ENCODE measurements at regions not wholly inside any gene's neighbourhood (a gene's known extent, or its start where the extent isn't known, plus 50 kb on each side); places are given as distances from the start of the nearest gene placed in this dataset.

DNA sequence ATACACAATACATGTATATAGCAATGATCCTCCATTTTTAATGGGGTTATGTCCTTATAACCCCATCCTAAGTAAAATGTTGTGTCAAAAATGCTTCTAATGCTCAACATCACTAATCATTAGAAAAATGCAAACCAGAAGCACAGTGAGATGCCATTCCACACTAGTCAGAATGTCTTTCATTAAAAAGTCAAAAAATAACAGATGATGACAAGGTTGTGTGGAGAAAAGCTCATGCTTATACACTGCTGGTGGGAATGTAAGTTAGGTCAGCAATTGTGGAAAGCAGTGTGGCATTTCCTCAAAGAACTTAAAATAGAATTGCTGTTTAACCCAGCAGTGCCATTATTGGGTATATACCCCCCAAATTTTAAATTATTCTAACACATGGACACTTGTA lies 654.9 kb upstream of the CNTNAP5 start:
- no peak overlapping the region for H2AK5ac ChIP-seq (ENCODE audit: low read length)
- H4K8ac ChIP-seq (ENCODE audit: low read depth, low read length): no peak overlapping the region
- H4K5ac ChIP-seq (ENCODE audit: low read length): no peak overlapping the region
- H3K36me3 ChIP-seq (ENCODE audit: control insufficient read depth, insufficient read depth, low read length): no peaks in the 10 kb centered on the region
- H3K79me2 ChIP-seq (ENCODE audit: control insufficient read depth, insufficient read depth, low read length): no peaks in the 10 kb centered on the region
- H2BK120ac ChIP-seq (ENCODE audit: low read depth, low read length): no peak overlapping the region
- H3K4me2 ChIP-seq (ENCODE audit: low read length): no peak overlapping the region
- H3K4me1 ChIP-seq (ENCODE audit: control insufficient read depth, low read depth, low read length): no peaks in the 10 kb centered on the region
- no peak overlapping the region for H2BK5ac ChIP-seq (ENCODE audit: low read length)
- DNase-seq: no peak
- H3K27me3 ChIP-seq (ENCODE audit: insufficient read depth, low read length, poor library complexity): no peaks in the 10 kb centered on the region
- no peak overlapping the region for H3K4me3 ChIP-seq (ENCODE audit: low read length)
- H3K4ac ChIP-seq (ENCODE audit: low read depth, low read length): no peak overlapping the region
- no peak overlapping the region for H3K9ac ChIP-seq (ENCODE audit: low read length)
- no peak overlapping the region for H3K27ac ChIP-seq (ENCODE audit: low read depth, low read length)
- no peak overlapping the region for H3K56ac ChIP-seq (ENCODE audit: low read length)
- no peak overlapping the region for H3K18ac ChIP-seq (ENCODE audit: low read length)
- H3K79me1 ChIP-seq (ENCODE audit: low read length): no peaks in the 10 kb centered on the region
- no peak overlapping the region for H2BK15ac ChIP-seq (replicated peaks; ENCODE audit: low read depth)
- H3K23ac ChIP-seq (ENCODE audit: low read length): no peak overlapping the region

GRCh38 chr2:123371535-123371934 lies 653.6 kb upstream of the CNTNAP5 start:
- no peaks in the 10 kb centered on the region for H3K79me1 ChIP-seq (ENCODE audit: low read length)
- no peak overlapping the region for H3K4me3 ChIP-seq (ENCODE audit: low read length)
- no peak overlapping the region for H3K56ac ChIP-seq (ENCODE audit: low read length)
- H2BK120ac ChIP-seq (ENCODE audit: low read depth, low read length): no peak overlapping the region
- no peaks in the 10 kb centered on the region for H3K27me3 ChIP-seq (ENCODE audit: insufficient read depth, low read length, poor library complexity)
- no peak for DNase-seq
- no peak overlapping the region for H2BK5ac ChIP-seq (ENCODE audit: low read length)
- H4K8ac ChIP-seq (ENCODE audit: low read depth, low read length): no peak overlapping the region
- no peak overlapping the region for H2BK15ac ChIP-seq (replicated peaks; ENCODE audit: low read depth)
- no peak overlapping the region for H2AK5ac ChIP-seq (ENCODE audit: low read length)
- H3K4me1 ChIP-seq (ENCODE audit: control insufficient read depth, low read depth, low read length): no peaks in the 10 kb centered on the region
- H3K79me2 ChIP-seq (ENCODE audit: control insufficient read depth, insufficient read depth, low read length): no peaks in the 10 kb centered on the region
- no peak overlapping the region for H3K9ac ChIP-seq (ENCODE audit: low read length)
- no peak overlapping the region for H3K4ac ChIP-seq (ENCODE audit: low read depth, low read length)
- no CpG with 5 or more reads among the region's 3 CpGs for WGBS (ENCODE audit: extremely low coverage, insufficient coverage, low lambda C conversion rate)
- no peaks in the 10 kb centered on the region for H3K36me3 ChIP-seq (ENCODE audit: control insufficient read depth, insufficient read depth, low read length)
- H3K4me2 ChIP-seq (ENCODE audit: low read length): no peak overlapping the region
- no peak overlapping the region for H4K5ac ChIP-seq (ENCODE audit: low read length)
- H3K23ac ChIP-seq (ENCODE audit: low read length): no peak overlapping the region
- H3K18ac ChIP-seq (ENCODE audit: low read length): no peak overlapping the region
- H3K27ac ChIP-seq (ENCODE audit: low read depth, low read length): no peak overlapping the region

DNA sequence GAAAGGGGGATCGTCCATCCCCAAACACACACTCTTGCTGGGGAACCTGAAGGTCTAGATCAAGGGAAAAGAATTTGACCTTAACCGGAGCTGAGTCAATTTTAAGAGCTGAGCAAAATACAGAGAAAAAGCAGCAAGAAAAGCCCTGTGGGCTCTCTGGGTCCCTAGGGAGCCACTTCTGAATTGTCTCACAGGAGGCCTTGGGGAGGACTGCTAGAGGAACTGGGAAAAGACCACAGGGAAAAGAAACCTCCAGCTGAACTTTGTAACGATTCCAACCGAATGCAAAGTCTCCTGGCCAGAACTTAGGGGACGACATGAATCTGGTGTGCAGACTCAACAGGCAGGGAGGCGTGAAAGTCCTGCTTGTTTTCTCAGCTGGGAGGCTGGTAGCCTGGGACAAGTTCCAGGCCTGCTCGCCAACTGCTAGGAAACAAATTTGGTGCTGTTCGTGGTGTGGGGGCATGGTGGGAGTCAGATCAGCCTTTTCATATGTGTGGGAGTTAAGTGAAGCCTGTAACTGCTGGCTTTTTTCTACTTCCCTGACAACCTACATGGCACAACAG lies 644.6 kb upstream of the CNTNAP5 start:
- Histone ChIP-seq H3K4ac (ENCODE audit: low read depth, low read length) (no peak overlapping the region), H2BK120ac (ENCODE audit: low read depth, low read length) (no peak overlapping the region), H3K9ac (ENCODE audit: low read length) (no peak overlapping the region), H3K27ac (ENCODE audit: low read depth, low read length) (no peak overlapping the region), H3K4me1 (ENCODE audit: control insufficient read depth, low read depth, low read length) (no peaks in the 10 kb centered on the region), H3K79me2 (ENCODE audit: control insufficient read depth, insufficient read depth, low read length) (no peaks in the 10 kb centered on the region), H3K4me3 (ENCODE audit: low read length) (no peak overlapping the region), H2BK15ac (replicated peaks; ENCODE audit: low read depth) (no peak overlapping the region), H3K4me2 (ENCODE audit: low read length) (no peak overlapping the region), H3K56ac (ENCODE audit: low read length) (no peak overlapping the region), H3K36me3 (ENCODE audit: control insufficient read depth, insufficient read depth, low read length) (no peaks in the 10 kb centered on the region), H3K23ac (ENCODE audit: low read length) (no peak overlapping the region), H3K18ac (ENCODE audit: low read length) (peak overlapping the region; percentile 34), H4K5ac (ENCODE audit: low read length) (no peak overlapping the region), H3K27me3 (ENCODE audit: insufficient read depth, low read length, poor library complexity) (no peaks in the 10 kb centered on the region), H3K79me1 (ENCODE audit: low read length) (no peaks in the 10 kb centered on the region), H2BK5ac (ENCODE audit: low read length) (no peak overlapping the region), H2AK5ac (ENCODE audit: low read length) (no peak overlapping the region), H4K8ac (ENCODE audit: low read depth, low read length) (no peak overlapping the region)
- WGBS (ENCODE audit: extremely low coverage, insufficient coverage, low lambda C conversion rate): no CpG with 5 or more reads among the region's 8 CpGs
- DNase-seq: no peak

- no CpG with 5 or more reads among the region's 2 CpGs for WGBS (ENCODE audit: extremely low coverage, insufficient coverage, low lambda C conversion rate)
- Histone ChIP-seq H4K8ac (ENCODE audit: low read depth, low read length) (no peak overlapping the region), H4K5ac (ENCODE audit: low read length) (no peak overlapping the region), H3K9ac (ENCODE audit: low read length) (no peak overlapping the region), H3K79me2 (ENCODE audit: control insufficient read depth, insufficient read depth, low read length) (no peaks in the 10 kb centered on the region), H3K4me3 (ENCODE audit: low read length) (no peak overlapping the region), H3K56ac (ENCODE audit: low read length) (no peak overlapping the region), H3K36me3 (ENCODE audit: control insufficient read depth, insufficient read depth, low read length) (no peaks in the 10 kb centered on the region), H3K18ac (ENCODE audit: low read length) (no peak overlapping the region), H3K27me3 (ENCODE audit: insufficient read depth, low read length, poor library complexity) (no peaks in the 10 kb centered on the region), H3K4me1 (ENCODE audit: control insufficient read depth, low read depth, low read length) (no peaks in the 10 kb centered on the region), H2BK120ac (ENCODE audit: low read depth, low read length) (no peak overlapping the region), H3K23ac (ENCODE audit: low read length) (no peak overlapping the region), H2BK15ac (replicated peaks; ENCODE audit: low read depth) (no peak overlapping the region), H2BK5ac (ENCODE audit: low read length) (no peak overlapping the region), H2AK5ac (ENCODE audit: low read length) (no peak overlapping the region), H3K4me2 (ENCODE audit: low read length) (no peak overlapping the region), H3K4ac (ENCODE audit: low read depth, low read length) (no peak overlapping the region), H3K79me1 (ENCODE audit: low read length) (no peaks in the 10 kb centered on the region), H3K27ac (ENCODE audit: low read depth, low read length) (no peak overlapping the region)
- DNase-seq: no peak
These were observed 609.4 kb upstream of the CNTNAP5 start for GRCh38 chr2:123415678-123416077.

DNA sequence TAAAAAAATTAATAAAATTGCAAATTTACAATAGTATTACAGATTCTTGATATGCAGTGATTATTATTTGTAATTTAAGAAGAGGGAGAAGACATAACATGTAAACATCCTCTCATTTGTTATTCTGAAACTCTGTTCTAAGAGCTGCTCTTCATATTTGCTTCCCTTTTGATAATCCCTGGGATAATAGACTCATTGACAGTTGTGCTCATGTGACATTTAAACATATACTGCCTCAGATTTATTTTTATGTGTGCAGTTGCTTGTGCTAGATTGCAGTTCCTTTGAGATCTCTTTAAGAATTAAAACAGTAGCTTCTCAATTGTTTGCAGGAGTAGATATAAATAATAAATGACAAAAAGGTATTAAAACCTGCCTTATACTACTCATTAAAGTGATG lies 605.1 kb upstream of the CNTNAP5 start:
- Histone ChIP-seq H3K4me3 (ENCODE audit: low read length) (no peak overlapping the region), H3K27me3 (ENCODE audit: insufficient read depth, low read length, poor library complexity) (no peaks in the 10 kb centered on the region), H2BK5ac (ENCODE audit: low read length) (no peak overlapping the region), H4K8ac (ENCODE audit: low read depth, low read length) (no peak overlapping the region), H3K79me2 (ENCODE audit: control insufficient read depth, insufficient read depth, low read length) (no peaks in the 10 kb centered on the region), H3K4me1 (ENCODE audit: control insufficient read depth, low read depth, low read length) (no peaks in the 10 kb centered on the region), H3K4ac (ENCODE audit: low read depth, low read length) (no peak overlapping the region), H3K27ac (ENCODE audit: low read depth, low read length) (no peak overlapping the region), H3K4me2 (ENCODE audit: low read length) (no peak overlapping the region), H3K36me3 (ENCODE audit: control insufficient read depth, insufficient read depth, low read length) (no peaks in the 10 kb centered on the region), H3K23ac (ENCODE audit: low read length) (no peak overlapping the region), H3K9ac (ENCODE audit: low read length) (no peak overlapping the region), H2AK5ac (ENCODE audit: low read length) (no peak overlapping the region), H2BK15ac (replicated peaks; ENCODE audit: low read depth) (no peak overlapping the region), H3K56ac (ENCODE audit: low read length) (no peak overlapping the region), H3K79me1 (ENCODE audit: low read length) (no peaks in the 10 kb centered on the region), H3K18ac (ENCODE audit: low read length) (no peak overlapping the region), H4K5ac (ENCODE audit: low read length) (no peak overlapping the region), H2BK120ac (ENCODE audit: low read depth, low read length) (no peak overlapping the region)
- no peak for DNase-seq

DNA sequence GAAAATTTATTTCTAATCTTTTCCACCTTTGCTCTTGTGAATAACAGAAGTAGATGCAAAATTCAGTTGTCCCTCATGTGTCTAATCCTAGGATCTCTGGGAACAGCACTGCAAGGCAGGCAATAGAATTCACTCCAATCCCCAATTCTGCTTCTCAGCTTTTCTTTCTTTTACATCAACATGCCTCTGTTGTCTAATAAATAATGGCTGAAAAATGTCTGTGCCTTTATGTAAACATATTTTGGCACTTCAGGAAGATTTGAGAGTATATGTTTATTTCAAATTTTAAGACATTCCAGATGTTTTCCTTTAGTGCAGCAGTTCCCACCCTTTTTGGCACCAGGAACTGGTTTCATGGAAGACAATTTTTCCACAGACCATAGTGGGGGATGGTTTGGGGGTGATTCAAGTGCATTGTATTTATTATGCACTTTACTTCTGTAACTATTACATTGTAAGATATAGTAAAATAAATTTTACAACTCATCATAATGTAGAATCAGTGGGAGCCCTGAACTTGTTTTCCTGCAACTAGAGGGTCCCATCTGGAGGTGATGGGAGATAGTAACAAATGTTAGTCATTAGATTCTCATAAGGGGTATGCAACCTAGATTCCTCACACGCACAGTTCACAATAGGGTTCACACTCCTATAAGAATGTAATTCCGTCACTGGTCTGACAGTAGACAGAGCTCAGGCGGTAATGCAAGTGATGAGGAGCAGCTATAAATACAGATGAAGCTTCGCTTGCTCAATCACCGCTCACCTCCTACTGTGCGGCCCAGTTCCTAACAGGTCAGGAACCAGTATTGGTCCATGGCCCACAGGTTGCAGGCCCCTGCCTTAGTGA lies 590.3 kb upstream of the CNTNAP5 start:
- no peaks in the 10 kb centered on the region for H3K27me3 ChIP-seq (ENCODE audit: insufficient read depth, low read length, poor library complexity)
- no peak overlapping the region for H3K4ac ChIP-seq (ENCODE audit: low read depth, low read length)
- H2BK5ac ChIP-seq (ENCODE audit: low read length): no peak overlapping the region
- no peaks in the 10 kb centered on the region for H3K36me3 ChIP-seq (ENCODE audit: control insufficient read depth, insufficient read depth, low read length)
- H2AK5ac ChIP-seq (ENCODE audit: low read length): no peak overlapping the region
- no peak overlapping the region for H3K4me2 ChIP-seq (ENCODE audit: low read length)
- no peak overlapping the region for H3K4me3 ChIP-seq (ENCODE audit: low read length)
- DNase-seq: no peak
- no CpG with 5 or more reads among the region's 6 CpGs for WGBS (ENCODE audit: extremely low coverage, insufficient coverage, low lambda C conversion rate)
- no peaks in the 10 kb centered on the region for H3K79me1 ChIP-seq (ENCODE audit: low read length)
- H4K5ac ChIP-seq (ENCODE audit: low read length): no peak overlapping the region
- no peak overlapping the region for H3K9ac ChIP-seq (ENCODE audit: low read length)
- no peak overlapping the region for H3K56ac ChIP-seq (ENCODE audit: low read length)
- H3K23ac ChIP-seq (ENCODE audit: low read length): no peak overlapping the region
- no peak overlapping the region for H3K18ac ChIP-seq (ENCODE audit: low read length)
- no peaks in the 10 kb centered on the region for H3K79me2 ChIP-seq (ENCODE audit: control insufficient read depth, insufficient read depth, low read length)
- H3K27ac ChIP-seq (ENCODE audit: low read depth, low read length): no peak overlapping the region
- no peak overlapping the region for H2BK120ac ChIP-seq (ENCODE audit: low read depth, low read length)
- H4K8ac ChIP-seq (ENCODE audit: low read depth, low read length): no peak overlapping the region
- H2BK15ac ChIP-seq (replicated peaks; ENCODE audit: low read depth): no peak overlapping the region
- H3K4me1 ChIP-seq (ENCODE audit: control insufficient read depth, low read depth, low read length): no peaks in the 10 kb centered on the region

Data from mesendoderm (in vitro differentiated cells).